HepG2 (cell line): ENCODE measurements at regions not wholly inside any gene's neighbourhood (a gene's known extent, or its start where the extent isn't known, plus 50 kb on each side); places are given as distances from the start of the nearest gene placed in this dataset.

Source experiments
- ATAC-seq: fragments of 200-7000 bp; cut with Tn5 transposase; 3 replicates; pipeline ENCODE4 v1.9.1; 2020; ENCODE audit warnings: mild to moderate bottlenecking, moderate library complexity
- BruUV-seq: library from RNA; stranded (reverse); fragments of 400-500 nt; replicated peaks from 2 replicates; lab custom pipeline; 2021; lab: Mats Ljungman, UMichigan
- CTCF ChIA-PET: fragments of 300-600 bp; formaldehyde crosslinking; extraction: SDS; loops from one replicate; lab custom pipeline; 2021; ENCODE audit warnings: low total read pairs, inconsistent platforms, low intra/inter-chr PET ratio; lab: Yijun Ruan, JAX
- POLR2A ChIA-PET: fragments of 350-600 bp; sonication (Branson Sonifier 250); formaldehyde crosslinking; loops from one replicate; lab custom pipeline; 2020; ENCODE audit warnings: antibody characterized with exemption, inconsistent platforms; lab: Yijun Ruan, JAX
- DNase-seq: peaks from one replicate; pipeline ENCODE4 v3.0.0-alpha.2; 2015; ENCODE audit warnings: low spot score
- FAIRE-seq: peaks from 3 replicates; lab custom pipeline; 2011; peaks lifted over from hg19 to GRCh38; lab: Jason Lieb, UNC
- H2AFZ ChIP-seq: one replicate; pipeline ENCODE4 v1.6.1; 2011; ENCODE audit warnings: low read length, inconsistent platforms
- H3K27ac ChIP-seq: fragments of 300-600 bp; 3 replicates; pipeline ENCODE4 v1.8.0; 2011; ENCODE audit warnings: mixed run types, mild to moderate bottlenecking, mixed read lengths, low read length, inconsistent platforms; ENCODE audit not compliant: insufficient read depth; ENCODE audit errors: extremely low read length
- H3K27me3 ChIP-seq, 2 experiments: fragments of 200-600 bp in 1 of 2; 2 replicates in 1 of 2; 3 replicates in 1 of 2; pipeline versions ENCODE4 v1.6.0 to v1.8.0; 2011; ENCODE audit warnings: low read length in 2 of 2, mild to moderate bottlenecking in 2 of 2, moderate library complexity in 2 of 2, inconsistent platforms in 1 of 2; ENCODE audit not compliant: insufficient read depth in 2 of 2, control insufficient read depth in 1 of 2
- H3K36me3 ChIP-seq, 2 experiments: fragments of 200-600 bp in 1 of 2; replicated peaks in 1 of 2; 2 replicates in 1 of 2; 3 replicates in 1 of 2; pipeline versions ENCODE4 v1.5.1 to v1.8.0; 2011; ENCODE audit warnings: low read length in 2 of 2, inconsistent platforms in 1 of 2; ENCODE audit not compliant: insufficient read depth in 2 of 2, control insufficient read depth in 1 of 2
- H3K4me1 ChIP-seq: 2 replicates; pipeline ENCODE4 v1.5.1; 2012; ENCODE audit warnings: low read length, inconsistent platforms; ENCODE audit not compliant: insufficient read depth
- H3K4me2 ChIP-seq: 2 replicates; pipeline ENCODE4 v1.6.0; 2011; ENCODE audit warnings: low read depth, low read length, inconsistent platforms
- H3K4me3 ChIP-seq, 3 experiments: fragments of 200-600 bp in 1 of 3; sonication (generic), shearing (Covaris generic) in 1 of 3; replicated peaks in 1 of 3; 2 replicates each; pipeline ENCODE4 v1.5.1; 2011 to 2016; ENCODE audit warnings: low read length in 3 of 3, inconsistent platforms in 2 of 3, low read depth in 2 of 3, mild to moderate bottlenecking in 2 of 3, control low read depth in 1 of 3, mixed read lengths in 1 of 3; ENCODE audit not compliant: insufficient read depth in 1 of 3
- H3K79me2 ChIP-seq: one replicate; pipeline ENCODE4 v1.6.1; 2011; ENCODE audit warnings: low read length, inconsistent platforms; ENCODE audit not compliant: insufficient read depth
- H3K9ac ChIP-seq: 2 replicates; pipeline ENCODE4 v1.6.0; 2011; ENCODE audit warnings: mild to moderate bottlenecking, low read depth, low read length, inconsistent platforms; ENCODE audit not compliant: insufficient read depth
- H3K9me3 ChIP-seq: 2 replicates; pipeline ENCODE4 v1.5.1; 2012; ENCODE audit warnings: mild to moderate bottlenecking, low read length
- H4K20me1 ChIP-seq: 2 replicates; pipeline ENCODE4 v1.6.0; 2011; ENCODE audit warnings: inconsistent platforms, mild to moderate bottlenecking, low read length, moderate library complexity; ENCODE audit not compliant: insufficient read depth
- GATAD2A ChIP-seq: IDR thresholded peaks from 2 replicates; pipeline ENCODE4 v1.6.1; 2016
- HNRNPL ChIP-seq: fragments of 200-400 bp; formaldehyde crosslinking; IDR thresholded peaks from 2 replicates; pipeline ENCODE4 v1.6.1; 2017; ENCODE audit warnings: mild to moderate bottlenecking, low read depth, low read length
- MEIS1 ChIP-seq: sonication (generic); formaldehyde crosslinking; IDR thresholded peaks from 2 replicates; pipeline ENCODE4 v1.9.0; 2021; ENCODE audit warnings: mild to moderate bottlenecking, missing genetic modification reagents, moderate library complexity, borderline replicate concordance
- TBL1XR1 ChIP-seq: fragments of 150-350 bp; IDR thresholded peaks from 2 replicates; pipeline ENCODE4 v1.6.1; 2014; ENCODE audit warnings: borderline replicate concordance, low read length; ENCODE audit not compliant: partially characterized antibody
- WGBS: methylation state at CpG from one replicate; pipeline ENCODE4 v1.1.6; 2017; ENCODE audit warnings: low lambda C conversion rate; 5-methylcytosine and 5-hydroxymethylcytosine counted together
- in situ Hi-C: cut with HindIII; loops from 2 replicates; pipeline ENCODE4 v1.10.0; 2017; ENCODE audit warnings: low pct_unique_long_range_greater_than_20kb; ENCODE audit not compliant: extremely low pct_ligation_motif_present
- intact Hi-C: fragments of 100-400 bp; cut with micrococcal nuclease; formaldehyde crosslinking; loops from one replicate; pipeline ENCODE4 v1.10.0; 2022; ENCODE audit not compliant: unreplicated experiment
- TF ChIP-seq, protein P1 (sequence below): sonication (generic); formaldehyde crosslinking; IDR thresholded peaks from 2 replicates; pipeline ENCODE4 v1.8.1; 2023; ENCODE audit warnings: missing genetic modification reagents, inconsistent platforms, borderline replicate concordance

DNA sequence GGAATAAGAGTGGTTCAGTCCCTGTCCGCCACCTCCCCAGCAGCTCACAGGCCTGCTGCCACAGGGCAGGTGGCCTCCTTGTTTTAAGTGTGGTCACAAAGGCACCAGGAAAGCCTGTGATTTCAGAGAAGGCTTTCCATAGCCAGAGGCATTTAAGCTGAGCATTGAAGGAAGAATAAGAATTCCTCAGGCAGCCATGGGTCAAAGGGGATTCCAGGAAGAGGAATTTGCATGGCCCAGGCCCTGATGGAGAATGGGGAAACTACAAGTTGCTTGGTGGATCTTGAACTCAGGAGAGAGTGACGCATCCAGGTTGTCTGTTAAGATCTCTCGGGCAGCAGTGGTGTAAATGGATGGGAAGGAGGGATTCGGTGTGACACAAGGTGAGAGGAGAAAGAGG, 66.7 kb downstream of the KLHDC7A start:
- no peak overlapping the region for H3K27ac ChIP-seq
- in situ Hi-C loops, result no loop called here
- H3K27me3 ChIP-seq, result peaks cover 3 to 39% of the 10 kb centered on the region in 2 experiments; a peak in 4 of 5 replicates
- H4K20me1 ChIP-seq, result no peaks in the 10 kb centered on the region
- CTCF ChIA-PET, result no interaction called here
- POLR2A ChIA-PET, result no interaction called here
- no peak for TF ChIP-seq HNRNPL
- DNase-seq, result no peak
- H3K36me3 ChIP-seq, result no peaks in the 10 kb centered on the region
- H3K9me3 ChIP-seq, result no peaks in the 10 kb centered on the region; the same call in 1 of the 2 replicates
- no peak overlapping the region for H3K9ac ChIP-seq
- BruUV-seq, result no TSS peak
- 26% methylated on average over 4 of the region's 4 CpGs for WGBS
- H3K4me3 ChIP-seq, result no peak overlapping the region
- intact Hi-C loops, result no loop called here
- FAIRE-seq, result no peak
- no peak for ATAC-seq
- H2AFZ ChIP-seq, result no peak overlapping the region
- H3K4me2 ChIP-seq, result no peak overlapping the region
- H3K79me2 ChIP-seq, result no peaks in the 10 kb centered on the region
- no peaks in the 10 kb centered on the region for H3K4me1 ChIP-seq

DNA sequence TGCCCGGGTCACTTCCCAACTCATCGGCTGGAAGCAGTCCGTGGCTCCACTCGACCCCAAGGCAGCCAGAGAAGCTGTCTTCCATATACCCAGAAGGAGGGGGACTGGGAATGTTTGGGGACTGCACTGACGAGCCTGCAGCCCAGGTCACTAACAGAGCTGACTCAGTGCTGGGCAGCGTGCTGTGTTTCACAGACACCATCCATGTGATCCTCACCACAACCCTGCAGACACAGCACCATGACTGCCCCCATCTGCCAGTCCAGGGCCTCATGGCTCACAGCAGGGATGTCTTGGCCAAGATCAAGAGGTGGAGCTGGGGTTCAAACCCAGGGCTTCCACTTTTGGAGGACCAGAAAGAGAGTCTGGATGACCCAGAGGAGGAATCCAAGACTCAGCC, 67.9 kb downstream of the KLHDC7A start:
- ATAC-seq (no peak), FAIRE-seq (no peak), DNase-seq (no peak)
- CTCF ChIA-PET, result no interaction called here
- no peak overlapping the region for H3K9ac ChIP-seq
- H3K4me2 ChIP-seq, result no peak overlapping the region
- TF ChIP-seq, protein P1, sequence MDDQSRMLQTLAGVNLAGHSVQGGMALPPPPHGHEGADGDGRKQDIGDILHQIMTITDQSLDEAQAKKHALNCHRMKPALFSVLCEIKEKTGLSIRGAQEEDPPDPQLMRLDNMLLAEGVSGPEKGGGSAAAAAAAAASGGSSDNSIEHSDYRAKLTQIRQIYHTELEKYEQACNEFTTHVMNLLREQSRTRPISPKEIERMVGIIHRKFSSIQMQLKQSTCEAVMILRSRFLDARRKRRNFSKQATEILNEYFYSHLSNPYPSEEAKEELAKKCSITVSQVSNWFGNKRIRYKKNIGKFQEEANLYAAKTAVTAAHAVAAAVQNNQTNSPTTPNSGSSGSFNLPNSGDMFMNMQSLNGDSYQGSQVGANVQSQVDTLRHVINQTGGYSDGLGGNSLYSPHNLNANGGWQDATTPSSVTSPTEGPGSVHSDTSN (CRISPR knock-in tag), result no peak
- TF ChIP-seq GATAD2A, result no peak
- no peak for TF ChIP-seq TBL1XR1
- no peak for TF ChIP-seq MEIS1 (CRISPR knock-in tag)
- H2AFZ ChIP-seq, result no peak overlapping the region
- no peak overlapping the region for H3K27ac ChIP-seq
- in situ Hi-C loops (no loop called here), intact Hi-C loops (no loop called here)
- peaks cover 2 to 38% of the 10 kb centered on the region in 2 experiments; a peak in 4 of 5 replicates for H3K27me3 ChIP-seq
- WGBS, result no CpG with 5 or more reads among the region's 6 CpGs
- POLR2A ChIA-PET, result no interaction called here
- H3K4me1 ChIP-seq, result no peaks in the 10 kb centered on the region
- H3K79me2 ChIP-seq, result no peaks in the 10 kb centered on the region
- BruUV-seq, result no TSS peak
- H3K36me3 ChIP-seq, result no peaks in the 10 kb centered on the region
- no peaks in the 10 kb centered on the region; the same call in 1 of the 2 replicates for H3K9me3 ChIP-seq
- H3K4me3 ChIP-seq, result no peak overlapping the region
- H4K20me1 ChIP-seq, result no peaks in the 10 kb centered on the region
